Dermis microvascular lymphatic vessel endothelial cell (primary cell): ENCODE measurements at regions not wholly inside any gene's neighbourhood (a gene's known extent, or its start where the extent isn't known, plus 50 kb on each side); places are given as distances from the start of the nearest gene placed in this dataset.

Experiments
- DNase-seq, 2 donors: peaks; one replicate each; pipeline versions ENCODE4 v3.0.0 to v3.0.0-alpha.2; 2010; ENCODE audit warnings: low read depth in 2 of 2

DNA sequence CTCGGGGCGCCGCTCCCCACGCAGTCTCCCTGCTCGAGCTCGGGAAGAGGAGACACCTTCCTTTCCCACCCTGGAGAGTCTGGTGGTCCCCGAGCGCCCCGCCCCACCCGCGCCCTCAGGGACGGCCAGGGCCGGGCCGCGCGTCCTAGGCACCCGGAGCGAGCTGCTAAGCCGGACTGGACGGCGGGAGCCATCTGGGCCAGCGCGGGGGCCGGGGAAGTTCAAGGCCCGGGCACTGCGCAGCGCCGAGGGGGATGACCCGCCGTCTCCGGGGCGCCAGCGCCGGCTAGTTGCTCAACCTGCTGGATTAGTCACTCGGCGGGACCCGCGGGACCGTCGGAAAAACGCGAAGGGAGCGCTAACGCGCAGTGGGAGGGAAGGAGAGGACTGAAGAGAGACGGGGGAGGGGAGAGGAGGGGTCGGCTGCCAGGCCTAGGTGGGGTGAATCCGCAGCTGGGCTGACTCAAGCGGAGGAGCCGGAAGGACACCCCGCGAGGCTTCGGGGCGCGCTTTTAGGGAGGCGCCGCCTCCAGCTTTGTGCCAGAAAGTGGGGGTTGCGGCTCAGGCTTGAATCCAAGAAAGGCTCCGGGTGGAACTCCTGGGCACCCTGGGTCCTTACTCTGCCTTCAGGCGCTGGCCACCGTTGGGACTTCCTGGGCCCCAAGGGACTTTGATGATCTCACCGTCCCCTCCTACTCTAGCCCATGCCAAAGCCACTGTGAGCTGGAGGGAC, 75.7 kb upstream of the FOXP4 start:
- DNase-seq: no peak

- DNase-seq: no peak
Measured at GRCh38 chr6:41471064-41471895, 74.9 kb upstream of the FOXP4 start.

DNA sequence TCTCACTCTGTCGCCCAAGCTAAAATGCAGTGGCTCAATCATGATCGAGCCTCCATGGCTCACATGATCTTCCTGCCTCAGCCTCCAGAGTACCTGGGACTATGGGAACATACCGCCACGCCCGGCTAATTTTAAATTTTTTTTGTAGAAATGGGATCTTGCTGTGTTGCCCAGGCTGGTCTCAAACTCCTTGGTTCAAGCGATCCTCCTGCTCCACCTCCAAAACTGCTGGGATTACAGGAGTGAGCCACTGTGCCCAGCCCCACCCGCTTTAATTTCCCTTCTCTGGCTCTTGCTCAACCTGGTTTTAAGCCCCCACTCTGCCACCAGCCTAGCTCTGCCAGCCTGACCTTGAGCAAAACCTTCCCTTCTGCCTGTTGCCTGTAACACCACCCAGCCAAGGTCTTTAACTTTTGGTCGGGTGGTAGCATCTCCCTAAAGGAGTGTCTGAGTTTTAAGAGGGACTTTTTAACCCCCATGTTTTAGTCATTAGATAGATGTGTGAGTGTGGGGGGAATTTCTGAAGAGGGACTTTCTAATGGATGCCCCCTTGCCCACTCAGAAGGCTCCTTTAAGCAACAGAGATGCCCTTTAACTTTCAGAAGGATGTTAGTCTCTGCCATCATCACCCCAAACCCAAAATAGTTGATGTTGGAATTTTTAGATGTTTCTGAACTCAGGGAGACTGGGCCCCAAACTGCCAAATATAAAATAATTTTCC, 71.8 kb upstream of the FOXP4 start:
- DNase-seq: no peak

- DNase-seq: no peak
Measured at GRCh38 chr6:41475164-41475563, 71.0 kb upstream of the FOXP4 start.

- no peak for DNase-seq
Measured at GRCh38 chr6:41475737-41476357, 70.3 kb upstream of the FOXP4 start.

GRCh38 chr6:41476401-41476800, 69.8 kb upstream of the FOXP4 start:
- no peak for DNase-seq

DNA sequence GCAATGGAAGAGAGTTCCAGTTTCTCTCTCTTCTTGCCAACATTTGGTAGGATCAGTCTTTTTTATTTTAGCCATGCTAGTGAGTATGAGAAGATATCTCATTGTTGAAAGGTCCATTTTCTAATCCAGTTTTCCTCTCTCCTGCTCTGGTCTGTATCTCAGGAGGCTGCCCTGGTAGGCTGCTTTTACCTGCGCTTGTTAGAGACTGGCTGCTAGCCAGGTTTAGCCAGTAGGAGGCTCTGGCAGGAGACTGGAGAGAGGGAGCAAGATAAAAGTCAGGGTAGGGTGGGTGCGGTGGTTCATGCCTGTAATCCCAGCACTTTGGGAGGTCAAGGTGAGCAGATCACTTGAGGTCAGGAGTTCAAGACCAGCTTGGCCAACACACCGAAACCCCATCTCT, 68.6 kb upstream of the FOXP4 start:
- DNase-seq: no peak

DNA sequence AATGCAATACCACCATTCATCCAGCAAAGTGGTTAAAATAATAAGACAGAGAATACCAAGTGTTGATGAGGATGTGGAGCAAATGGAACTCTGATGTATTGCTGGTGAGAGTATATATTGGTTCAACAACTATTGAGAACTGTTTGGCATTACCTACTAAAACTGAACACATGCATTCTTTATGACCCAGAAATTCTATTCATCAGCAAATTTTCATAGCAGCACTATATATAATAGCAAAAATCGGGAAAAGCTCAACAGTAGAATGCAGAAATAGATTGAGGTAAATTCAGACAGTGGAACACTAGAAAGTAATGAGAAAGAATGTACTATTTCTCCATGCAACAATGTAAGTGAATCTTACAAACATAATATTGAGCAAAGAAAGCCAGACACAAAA, 62.2 kb upstream of the FOXP4 start:
- DNase-seq: no peak

DNA sequence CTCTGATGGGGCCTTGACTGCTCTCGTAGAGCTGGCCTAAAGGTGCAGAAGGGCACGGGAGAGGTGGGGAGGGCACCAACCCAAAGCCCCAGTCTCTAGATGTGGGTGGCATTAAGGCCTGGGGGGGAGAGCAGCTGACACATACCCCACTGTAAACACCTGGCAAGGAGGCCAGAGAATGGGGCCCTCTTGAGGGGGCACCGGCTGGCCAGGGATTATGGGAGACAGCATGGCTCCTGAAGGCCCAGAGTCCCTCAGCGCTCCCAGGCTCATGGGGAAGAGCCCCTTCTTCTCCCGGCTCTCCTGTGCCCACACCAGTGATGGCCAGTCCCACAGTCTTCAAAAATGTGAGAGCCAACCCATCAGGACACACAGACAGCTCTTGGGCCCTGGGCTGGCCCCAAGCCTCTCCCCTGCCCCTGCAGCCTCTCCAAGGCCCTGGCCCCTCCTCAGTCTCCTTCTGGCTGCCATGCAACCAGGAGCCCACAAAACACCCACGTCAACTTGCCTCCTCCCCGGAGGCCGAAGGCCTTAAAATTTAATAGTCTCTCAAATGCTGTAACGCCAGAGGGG, 58.2 kb upstream of the FOXP4 start:
- no peak for DNase-seq

- DNase-seq: peak in 1 of 2 donors; percentile 39
Measured at GRCh38 chr6:41488433-41489119, 57.6 kb upstream of the FOXP4 start.

- DNase-seq: no peak
Measured at GRCh38 chr6:41489120-41489851, 56.9 kb upstream of the FOXP4 start.

DNA sequence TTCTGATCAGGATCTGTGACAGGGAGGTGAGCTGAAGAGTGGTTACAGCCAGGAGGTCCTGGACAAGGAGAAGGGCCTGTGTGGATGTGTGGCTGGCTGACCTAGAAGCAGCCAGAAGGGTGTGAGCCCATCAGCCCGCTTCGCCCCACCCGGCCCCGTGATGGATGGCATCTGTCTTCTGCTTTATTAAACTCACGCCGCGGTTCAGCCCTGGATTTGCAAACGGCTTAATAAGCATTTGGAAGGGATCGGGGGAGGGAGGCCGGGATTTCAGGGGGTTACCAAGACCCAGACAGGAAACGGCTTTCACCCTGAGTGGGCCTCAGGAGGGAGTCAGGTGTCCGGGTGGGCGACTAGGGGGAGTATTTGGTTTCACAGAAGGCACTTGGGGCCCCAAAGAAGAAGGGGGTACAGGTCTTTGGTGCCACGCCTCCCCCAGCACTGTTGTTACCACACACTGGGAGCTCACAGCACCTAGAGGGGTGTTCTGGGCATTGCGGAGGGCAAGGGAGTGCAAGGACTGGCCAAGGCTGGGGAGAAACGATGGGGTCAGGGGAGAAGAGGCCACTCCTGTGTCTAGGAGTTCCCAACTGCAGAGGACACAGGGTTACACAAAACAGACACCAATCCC, 53.8 kb upstream of the FOXP4 start:
- DNase-seq: no peak

GRCh38 chr6:41494212-41495110, 51.7 kb upstream of the FOXP4 start:
- DNase-seq: no peak
